GM18498 (cell line): ENCODE measurements at regions not wholly inside any gene's neighbourhood (a gene's known extent, or its start where the extent isn't known, plus 50 kb on each side); places are given as distances from the start of the nearest gene placed in this dataset.

Experiments
- ATAC-seq: cut with Tn5 transposase; IDR thresholded peaks from one replicate; pipeline ENCODE4 v1.9.1; 2021; ENCODE audit warnings: mild to moderate bottlenecking, moderate library complexity; ENCODE audit not compliant: unreplicated experiment

- no peak for ATAC-seq
Measured at GRCh38 chr7:46839651-46840050, 742.3 kb downstream of the TNS3 start.

GRCh38 chr7:46838463-46838862 lies 743.4 kb downstream of the TNS3 start:
- no peak for ATAC-seq

GRCh38 chr7:46835556-46835955 lies 746.4 kb downstream of the TNS3 start:
- ATAC-seq = no peak

GRCh38 chr7:46834921-46835320 lies 747.0 kb downstream of the TNS3 start:
- ATAC-seq = no peak

GRCh38 chr7:46833197-46833596 lies 748.7 kb downstream of the TNS3 start:
- ATAC-seq = no peak

GRCh38 chr7:46832136-46832535 lies 749.8 kb downstream of the TNS3 start:
- no peak for ATAC-seq

- no peak for ATAC-seq
Measured at GRCh38 chr7:46819819-46820218, 762.1 kb downstream of the TNS3 start.

GRCh38 chr7:46814516-46815250 lies 767.2 kb downstream of the TNS3 start:
- ATAC-seq = no peak

GRCh38 chr7:46812101-46812675 lies 769.7 kb downstream of the TNS3 start:
- ATAC-seq = no peak

GRCh38 chr7:46811529-46811928 lies 770.4 kb downstream of the TNS3 start:
- no peak for ATAC-seq

GRCh38 chr7:46810986-46811385 lies 770.9 kb downstream of the TNS3 start:
- ATAC-seq = no peak

- no peak for ATAC-seq
Measured at GRCh38 chr7:46809886-46810285, 772.0 kb downstream of the TNS3 start.

GRCh38 chr7:46806856-46807255 lies 775.1 kb downstream of the TNS3 start:
- no peak for ATAC-seq

- ATAC-seq = no peak
Measured at GRCh38 chr7:46802479-46802878, 779.4 kb downstream of the TNS3 start.

- no peak for ATAC-seq
Measured at GRCh38 chr7:46791188-46791587, 790.7 kb downstream of the TNS3 start.

GRCh38 chr7:46786995-46787394 lies 794.9 kb downstream of the TNS3 start:
- ATAC-seq = no peak

GRCh38 chr7:46786221-46786954 lies 795.5 kb downstream of the TNS3 start:
- ATAC-seq = no peak

GRCh38 chr7:46784732-46785131 lies 797.2 kb downstream of the TNS3 start:
- no peak for ATAC-seq

GRCh38 chr7:46781901-46782439 lies 799.9 kb downstream of the TNS3 start:
- no peak for ATAC-seq

GRCh38 chr7:46776790-46777189 lies 805.1 kb downstream of the TNS3 start:
- ATAC-seq = no peak

- ATAC-seq = no peak
Measured at GRCh38 chr7:46775776-46776175, 806.1 kb downstream of the TNS3 start.

- ATAC-seq = no peak
Measured at GRCh38 chr7:46775020-46775419, 806.9 kb downstream of the TNS3 start.
